T47D (cell line): ENCODE measurements at regions not wholly inside any gene's neighbourhood (a gene's known extent, or its start where the extent isn't known, plus 50 kb on each side); places are given as distances from the start of the nearest gene placed in this dataset.
A peak's percentile ranks its signal among the peaks of the same experiment; 100 is the strongest.

Source experiments
- DNase-seq, 2 experiments: peaks; one replicate each; pipeline versions ENCODE4 v3.0.0 to v3.0.0-alpha.2; 2011 to 2012; ENCODE audit warnings: low read depth in 1 of 2, low spot score in 1 of 2
- JUND ChIP-seq: IDR thresholded peaks from 2 replicates; pipeline ENCODE4 v1.6.1; 2012; ENCODE audit warnings: low read depth
- in situ Hi-C: cut with HindIII; loops from 2 replicates; pipeline ENCODE4 v1.10.0; 2016; ENCODE audit warnings: low sequenced_read_pairs, low pct_unique_long_range_greater_than_20kb

DNA sequence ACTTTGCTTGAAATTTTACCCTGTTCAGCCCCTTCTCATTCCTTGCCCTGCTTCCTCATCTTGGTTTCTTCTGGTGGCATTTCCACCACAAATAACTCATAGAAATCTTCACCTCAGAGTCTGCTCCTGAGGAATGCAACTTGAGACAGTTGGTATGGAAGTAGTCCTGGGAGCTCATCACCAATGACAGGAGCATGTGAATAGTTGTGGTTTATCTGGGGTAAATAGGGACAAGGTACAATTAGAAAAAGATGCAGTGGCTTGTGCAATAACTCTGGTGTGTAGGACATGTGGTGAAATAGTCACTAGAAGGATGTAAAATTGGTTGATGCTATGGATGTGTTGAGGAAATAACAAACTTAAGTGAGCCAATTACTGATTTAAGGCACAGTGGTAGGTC is 72.7 kb upstream of the CHRNA7 start:
- no peak for TF ChIP-seq JUND
- in situ Hi-C loops = no loop called here
- no peak for DNase-seq

DNA sequence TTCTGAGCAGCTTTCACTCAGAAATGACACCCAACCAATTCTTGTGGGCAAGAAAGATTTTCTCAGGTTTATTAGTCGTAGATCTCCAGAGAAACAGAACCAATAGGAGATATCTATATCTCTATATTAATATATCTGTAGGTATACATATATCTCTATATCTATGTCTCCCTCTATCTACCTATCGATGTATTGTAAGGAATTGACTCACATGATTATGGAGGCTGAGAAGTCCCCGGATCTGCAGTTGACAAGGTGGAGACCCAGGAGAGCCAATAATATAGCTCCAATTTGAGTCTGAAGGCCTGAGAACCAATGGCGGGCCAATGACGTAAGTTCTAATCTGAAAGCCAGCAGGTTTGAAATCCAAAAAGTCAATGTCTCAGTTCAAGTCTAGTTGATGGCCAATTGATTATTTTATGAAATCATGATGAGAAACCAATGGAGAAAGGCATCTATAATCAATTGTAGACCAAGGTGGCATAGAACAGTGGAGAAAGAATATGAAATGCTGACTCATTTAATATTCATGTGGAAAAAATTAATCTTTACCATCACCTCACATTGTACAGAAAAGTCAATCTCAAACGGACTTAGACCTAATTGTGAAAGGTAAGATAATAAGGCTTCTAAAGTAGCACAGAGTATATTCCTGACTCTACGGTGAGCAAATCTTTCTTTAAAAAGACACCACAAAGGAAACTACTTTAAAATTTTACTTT is 65.6 kb upstream of the CHRNA7 start:
- no peak for TF ChIP-seq JUND
- DNase-seq = no peak
- in situ Hi-C loops = no loop called here

DNA sequence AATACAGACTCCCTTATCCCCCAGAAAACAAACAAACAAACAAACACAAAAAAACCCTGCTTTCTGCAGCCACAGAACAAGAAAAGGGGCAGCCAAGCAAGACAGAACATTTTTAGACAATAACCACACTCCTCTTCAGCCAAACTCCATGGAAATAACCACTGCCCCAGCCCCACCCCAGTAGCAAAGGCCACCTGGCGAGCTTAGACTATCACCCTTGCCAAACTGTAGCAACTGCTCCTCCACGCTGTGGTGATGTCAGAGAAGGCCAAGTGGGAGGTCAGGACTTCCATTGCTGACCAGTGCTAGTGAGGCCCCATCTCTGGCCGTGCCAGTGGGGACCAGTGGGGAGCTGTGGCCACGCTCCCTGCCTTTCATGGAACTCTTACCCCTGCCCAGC is 60.3 kb upstream of the CHRNA7 start:
- TF ChIP-seq JUND = no peak
- DNase-seq = no peak
- in situ Hi-C loops = no loop called here

DNA sequence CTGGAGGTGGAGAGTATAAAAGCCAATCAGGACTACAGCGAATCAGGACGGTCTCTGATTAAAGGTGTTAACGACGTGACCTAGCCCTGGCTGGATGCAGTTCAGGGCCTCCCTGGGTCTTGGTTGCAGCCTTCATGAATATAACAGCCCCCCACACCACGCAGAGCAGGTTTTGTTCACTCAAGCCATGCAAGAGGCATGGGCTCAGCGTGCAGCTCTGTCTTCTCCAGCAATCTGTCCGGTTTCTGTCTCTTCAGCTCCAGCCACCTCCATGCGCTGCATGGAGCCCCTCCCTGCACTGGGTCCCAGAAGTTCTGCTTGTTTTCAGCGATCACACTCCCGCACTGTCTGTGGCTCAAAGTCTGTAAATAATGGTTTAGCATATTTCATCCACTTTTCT is 57.1 kb upstream of the CHRNA7 start:
- TF ChIP-seq JUND = no peak
- no peak for DNase-seq
- in situ Hi-C loops = no loop called here

DNA sequence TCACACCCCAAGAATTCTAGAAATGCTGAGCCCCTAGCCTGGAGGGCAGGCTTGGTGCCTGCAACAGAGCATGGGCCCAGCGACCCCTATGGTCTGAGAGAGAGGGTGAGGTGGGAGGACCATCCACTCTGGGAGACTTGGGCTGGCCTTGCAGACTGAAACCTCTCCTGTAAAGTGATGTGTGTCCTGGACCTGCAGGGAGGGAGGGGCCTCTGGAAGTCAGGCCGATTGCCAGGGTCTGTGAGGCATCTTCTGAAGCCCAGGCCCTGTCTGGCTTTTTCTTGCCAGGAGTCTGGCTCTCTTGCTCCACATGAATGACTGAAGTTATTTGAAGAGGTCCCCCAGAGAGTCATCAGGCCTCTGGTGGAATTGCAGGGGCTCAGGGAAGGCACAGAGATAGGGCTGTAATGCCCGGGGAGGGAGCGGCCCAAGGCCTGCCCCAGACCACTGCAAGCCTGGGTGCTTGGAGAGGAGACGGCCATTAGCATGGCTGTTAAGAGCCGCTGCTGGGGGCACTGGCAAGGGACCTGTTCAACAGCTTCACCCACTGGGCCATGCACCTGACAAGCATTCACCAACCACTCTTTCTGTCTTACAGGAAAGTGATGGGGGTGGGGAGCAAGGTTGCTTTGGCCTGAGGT is 56.0 kb upstream of the CHRNA7 start:
- no peak for DNase-seq
- in situ Hi-C loops = no loop called here
- TF ChIP-seq JUND = no peak

DNA sequence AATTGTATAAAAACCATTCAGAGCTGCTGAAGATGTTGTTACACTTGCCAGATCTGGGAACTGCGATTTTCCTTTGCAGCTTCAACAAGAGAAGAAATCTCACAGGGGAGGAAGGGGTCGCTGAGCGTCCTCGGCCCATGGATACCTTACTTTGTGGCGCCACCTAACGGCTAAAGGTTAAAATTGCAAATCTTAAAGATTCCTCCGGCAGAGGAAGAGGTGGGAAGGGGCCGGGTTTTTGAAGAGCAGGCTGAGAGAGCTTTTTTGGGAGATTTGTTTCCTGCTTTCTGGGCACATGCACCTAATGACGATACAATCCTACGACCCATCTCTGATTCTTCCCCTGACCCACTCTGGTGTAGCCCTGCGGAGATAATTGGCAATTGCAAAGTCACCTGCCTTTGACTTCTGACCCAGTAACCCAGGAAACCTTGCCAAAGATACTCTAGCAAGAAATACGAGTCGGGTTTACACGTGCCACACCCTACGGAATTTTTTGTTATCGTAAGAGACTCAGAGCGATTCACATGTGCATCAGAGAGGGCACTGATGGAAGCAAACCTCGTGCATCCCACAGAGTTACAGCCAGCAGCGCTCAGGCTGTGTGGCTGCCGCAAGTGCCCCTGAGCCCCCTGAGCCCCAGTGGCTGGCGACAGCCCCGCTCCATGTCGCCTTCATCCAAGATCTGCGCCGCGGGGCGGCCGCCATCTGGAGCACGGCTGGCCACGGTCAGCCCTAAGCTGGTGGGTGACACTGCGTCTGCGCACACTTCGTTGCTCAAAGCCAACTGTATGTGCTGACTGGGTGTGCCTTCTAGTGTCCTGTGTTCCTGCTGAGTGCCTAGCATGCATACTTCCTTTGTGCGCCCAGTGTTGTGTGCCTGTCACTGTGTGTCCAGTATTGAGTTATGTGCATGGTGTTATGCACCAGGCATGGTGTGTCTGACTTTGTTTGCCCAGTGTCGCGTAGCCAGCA is 55.2 kb upstream of the CHRNA7 start:
- no peak for TF ChIP-seq JUND
- in situ Hi-C loops = no loop called here
- DNase-seq = peak in 1 of 2 experiments; percentile 53

DNA sequence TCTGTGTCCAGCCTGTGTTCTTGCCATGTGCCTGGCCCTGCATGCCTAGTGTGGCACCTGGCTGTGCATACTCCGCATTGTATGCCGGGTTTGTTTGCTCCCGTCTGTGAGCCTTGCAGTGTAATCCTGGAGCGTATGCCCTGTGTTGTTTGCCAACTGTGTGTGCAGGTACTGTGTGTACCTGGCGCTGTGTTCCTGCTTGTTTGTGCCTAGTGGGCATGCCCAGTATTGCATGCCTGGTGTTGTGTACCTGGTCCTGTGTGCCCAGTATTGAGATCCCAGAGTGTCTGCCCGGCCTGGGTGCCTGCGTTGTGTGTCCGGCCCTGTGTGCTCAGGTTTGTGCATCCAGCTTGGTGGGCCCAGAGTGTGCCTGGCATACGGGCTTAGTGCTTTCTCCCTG is 54.5 kb upstream of the CHRNA7 start:
- peak in 1 of 2 experiments; percentile 33 for DNase-seq
- in situ Hi-C loops = no loop called here
- no peak for TF ChIP-seq JUND

DNA sequence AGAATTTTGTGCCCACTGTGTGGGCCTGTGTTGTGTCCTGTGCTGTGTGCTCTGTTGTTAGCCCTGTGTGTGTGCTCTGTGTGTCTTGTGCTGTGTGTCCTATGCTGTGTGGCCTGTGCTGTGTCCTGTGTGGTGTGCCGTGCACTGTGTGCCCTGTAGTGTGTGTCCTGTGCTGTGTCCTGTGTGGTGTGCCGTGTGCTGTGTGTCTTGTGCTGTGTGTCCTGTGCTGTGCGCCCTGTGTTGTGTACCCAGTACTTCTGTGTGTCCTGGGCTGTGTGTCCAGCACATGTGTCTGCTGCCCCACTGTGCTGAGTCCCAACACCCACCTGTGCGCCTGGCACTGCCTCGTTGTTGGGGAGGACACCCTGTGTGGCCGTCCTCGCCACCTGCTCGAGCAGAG is 53.2 kb upstream of the CHRNA7 start:
- no peak for TF ChIP-seq JUND

DNA sequence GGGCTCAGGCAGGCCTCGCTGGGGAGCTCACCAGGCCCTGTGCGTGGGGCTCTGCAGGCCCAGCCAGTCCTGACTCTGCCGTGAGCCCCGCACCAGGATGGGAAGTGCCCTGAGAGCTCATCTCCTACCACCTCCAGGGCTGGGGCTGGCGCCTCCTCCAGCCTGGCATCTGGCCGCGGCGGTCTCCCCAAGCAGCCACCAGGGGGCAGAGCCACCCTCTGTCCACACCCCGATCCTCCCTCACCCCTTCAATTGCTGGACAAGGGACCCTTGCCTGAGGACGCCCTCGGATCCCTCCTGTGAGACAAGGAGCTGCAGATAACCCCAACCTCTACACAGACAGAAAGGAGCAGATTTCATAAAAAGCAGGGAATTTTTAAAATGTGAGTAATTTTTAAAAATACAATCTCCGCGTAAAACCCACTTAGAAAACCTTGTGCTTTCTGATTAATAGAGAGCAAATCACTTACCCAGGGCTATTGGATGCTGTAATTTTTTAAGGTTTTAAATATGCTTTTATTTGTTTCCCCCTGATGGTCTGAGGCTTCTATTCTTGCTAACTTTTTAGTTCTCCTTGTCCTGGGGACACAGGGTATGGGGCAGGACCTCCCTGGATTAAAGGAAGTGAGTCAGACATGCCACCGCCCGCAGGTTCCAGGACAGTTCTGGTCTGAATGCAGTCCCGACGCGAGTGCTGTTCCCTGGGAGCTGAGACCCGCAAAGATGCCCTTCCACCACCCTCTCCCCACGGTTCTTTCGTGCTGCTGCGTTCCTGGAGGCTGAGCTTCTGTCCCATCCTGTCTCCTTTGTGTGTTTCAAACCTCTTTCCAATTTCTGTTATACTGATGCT is 52.3 kb upstream of the CHRNA7 start:
- DNase-seq = peak; percentile 22 to 54
- no peak for TF ChIP-seq JUND
- in situ Hi-C loops = no loop called here

More for the DNA sequence above, 53.2 kb upstream of the CHRNA7 start:
- in situ Hi-C loops = no loop called here
- DNase-seq = no peak
